T-helper 9 cell (primary cell): ENCODE measurements at regions not wholly inside any gene's neighbourhood (a gene's known extent, or its start where the extent isn't known, plus 50 kb on each side); places are given as distances from the start of the nearest gene placed in this dataset.

ENCODE experiments used
- DNase-seq: peaks from one replicate; pipeline ENCODE4 v3.0.0-alpha.2; 2020

- DNase-seq, result no peak
These were observed 299.8 kb upstream of the SALL1 start for GRCh38 chr16:51450909-51451308.

- DNase-seq, result no peak
These were observed 299.3 kb upstream of the SALL1 start for GRCh38 chr16:51450376-51450775.

GRCh38 chr16:51449441-51449840 is 298.4 kb upstream of the SALL1 start:
- no peak for DNase-seq

DNA sequence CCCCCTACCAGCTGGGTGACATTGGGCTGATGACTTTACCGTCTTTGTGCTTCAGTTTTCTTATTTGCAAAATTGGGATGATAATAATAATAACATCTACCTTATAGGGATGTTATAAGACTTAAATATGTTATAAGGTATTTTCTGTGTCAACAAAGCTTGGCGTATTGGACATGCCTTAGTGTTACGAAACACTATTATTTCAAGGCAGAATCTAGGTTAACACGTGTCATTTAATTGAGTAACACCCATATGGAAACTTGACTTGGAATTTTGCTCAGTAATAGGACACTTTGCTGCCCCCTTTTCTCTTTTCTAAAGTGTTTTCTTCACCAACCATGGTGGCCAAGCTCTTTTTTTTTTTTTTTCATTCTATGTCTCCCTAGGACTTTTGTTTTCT is 294.2 kb upstream of the SALL1 start:
- no peak for DNase-seq

GRCh38 chr16:51443934-51444333 is 292.9 kb upstream of the SALL1 start:
- no peak for DNase-seq

DNA sequence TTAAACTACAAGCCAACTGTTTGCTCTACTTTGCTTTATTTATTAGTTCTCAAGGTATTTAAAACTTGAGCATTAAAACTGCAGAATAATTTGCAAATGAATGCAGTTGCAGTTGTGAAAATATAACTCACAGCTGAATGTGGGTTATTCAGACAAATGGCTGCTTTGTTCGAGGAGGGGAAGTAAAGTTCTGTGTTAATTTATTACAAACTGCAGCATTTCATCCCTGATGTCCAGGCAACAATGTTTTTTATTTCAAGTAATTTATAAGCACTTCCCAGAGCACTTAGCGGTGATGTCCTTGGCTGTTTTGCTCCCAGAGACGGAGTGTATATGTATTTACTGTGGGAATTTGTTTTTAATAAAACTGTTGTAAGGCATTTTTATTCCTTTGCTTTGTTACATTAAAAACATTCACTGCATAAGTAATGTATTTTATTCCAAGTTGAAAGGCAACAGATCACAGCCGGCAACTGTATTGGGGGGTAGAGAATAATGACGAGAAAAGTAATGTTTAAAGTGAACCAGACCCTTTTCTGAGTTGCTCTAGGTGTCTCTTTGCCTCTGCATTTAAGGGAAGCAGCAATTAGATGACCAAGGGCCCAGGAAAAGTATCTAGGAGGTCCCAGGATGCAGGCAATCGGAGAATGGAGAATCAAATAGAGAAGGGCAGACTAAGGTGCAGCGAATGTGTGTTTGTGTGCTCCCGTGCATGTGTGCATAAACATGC is 291.2 kb upstream of the SALL1 start:
- no peak for DNase-seq

- DNase-seq, result no peak
These were observed 289.2 kb upstream of the SALL1 start for GRCh38 chr16:51440131-51440889.

GRCh38 chr16:51439271-51439670 is 288.2 kb upstream of the SALL1 start:
- no peak for DNase-seq

DNA sequence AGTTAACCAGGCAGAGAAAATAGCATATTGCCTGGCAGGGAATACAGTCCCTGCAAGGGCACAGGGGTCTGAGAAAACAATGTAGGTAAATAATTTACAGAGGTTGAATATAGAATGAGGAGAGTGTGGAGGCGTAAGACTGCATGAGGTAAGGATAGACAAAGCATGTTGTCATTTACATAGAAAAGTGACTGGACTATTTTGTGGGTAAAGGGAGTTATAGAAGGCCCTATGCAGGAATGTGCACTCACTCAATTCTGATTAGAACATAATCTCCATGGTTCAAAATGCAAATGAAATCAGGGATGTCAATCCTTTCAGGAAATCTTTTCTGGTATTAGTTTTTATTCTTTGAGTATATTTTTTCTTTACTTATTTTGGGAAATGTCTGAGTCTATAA is 285.7 kb upstream of the SALL1 start:
- no peak for DNase-seq

DNA sequence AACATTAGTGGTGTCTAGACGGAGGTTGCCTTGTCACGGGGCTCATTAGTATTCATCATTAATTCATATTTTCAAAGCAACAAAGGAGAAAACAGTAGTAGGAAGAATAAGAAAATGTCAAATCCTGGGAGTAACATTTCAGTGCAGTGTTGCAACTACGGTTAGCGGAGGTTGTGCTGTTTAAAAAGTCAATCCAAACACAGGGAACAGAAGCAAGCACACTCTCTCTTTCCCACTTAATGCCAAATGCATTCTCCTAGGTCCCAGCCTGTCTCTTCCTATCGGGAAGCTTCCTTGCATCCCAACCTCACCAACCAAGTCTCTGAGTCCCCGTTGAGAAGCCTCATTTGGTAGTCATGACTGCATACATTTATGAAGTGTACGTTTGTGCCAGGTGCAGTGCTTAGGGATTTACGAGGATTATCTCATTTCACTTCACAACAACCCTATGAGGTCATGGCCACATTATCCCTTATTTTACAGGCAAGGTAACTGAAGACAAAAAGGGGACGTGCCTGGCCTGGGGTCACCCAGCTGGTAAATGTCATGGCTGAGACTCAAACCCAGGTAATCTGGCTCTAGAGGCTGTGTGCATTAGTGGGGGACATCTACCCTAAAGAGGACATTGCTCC is 283.6 kb upstream of the SALL1 start:
- DNase-seq, result no peak

GRCh38 chr16:51433599-51433998 is 282.5 kb upstream of the SALL1 start:
- DNase-seq, result no peak

- no peak for DNase-seq
These were observed 280.6 kb upstream of the SALL1 start for GRCh38 chr16:51431517-51432241.

DNA sequence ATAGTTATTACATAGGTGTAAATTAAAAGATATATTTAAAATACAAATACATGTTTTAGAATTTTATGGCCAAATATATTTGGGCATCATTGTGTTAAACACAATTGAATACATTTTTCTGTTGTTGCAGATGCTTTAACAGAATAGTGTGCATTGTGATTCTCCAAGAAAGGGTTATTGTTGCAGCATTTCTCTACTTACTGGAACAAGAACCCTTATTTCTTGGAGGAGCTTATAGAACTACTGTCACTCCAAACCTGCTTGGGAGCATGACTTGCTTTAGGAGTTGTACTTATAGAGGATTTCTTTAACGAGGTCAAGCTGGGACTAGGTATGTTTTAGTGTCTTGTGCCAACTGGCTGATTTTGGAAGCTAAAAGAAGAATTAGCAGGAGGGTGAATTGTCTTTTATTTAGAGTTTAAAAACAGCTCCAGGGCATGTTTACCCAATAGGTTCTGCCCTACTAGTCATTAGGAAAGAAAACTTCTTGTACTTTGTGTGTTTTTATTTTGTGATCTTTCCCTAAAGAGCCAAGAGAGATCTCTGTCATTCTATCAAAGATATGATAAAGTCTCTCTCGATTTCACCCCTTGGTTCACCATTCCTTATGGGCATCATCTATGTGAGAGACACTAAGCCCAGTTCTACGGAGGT is 279.8 kb upstream of the SALL1 start:
- DNase-seq, result no peak

DNA sequence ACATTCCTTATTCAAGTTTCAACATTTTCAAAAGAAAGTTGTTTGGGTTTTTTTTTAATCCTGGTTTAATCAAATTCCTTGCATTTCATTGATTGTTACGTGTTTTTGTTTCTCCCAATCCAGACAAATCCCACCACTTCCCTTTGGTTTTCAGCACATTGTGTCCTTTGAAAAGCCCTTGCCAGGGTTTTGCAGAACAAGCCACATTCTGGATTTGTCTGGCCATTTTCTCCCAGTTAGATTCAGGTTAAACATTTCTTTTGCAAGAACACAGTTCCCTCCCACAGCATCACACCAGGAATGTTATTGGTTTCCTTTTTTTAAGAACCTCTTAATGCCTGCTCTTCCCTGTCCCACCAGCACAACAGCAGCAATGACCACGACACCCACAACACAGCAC is 278.0 kb upstream of the SALL1 start:
- DNase-seq, result no peak

DNA sequence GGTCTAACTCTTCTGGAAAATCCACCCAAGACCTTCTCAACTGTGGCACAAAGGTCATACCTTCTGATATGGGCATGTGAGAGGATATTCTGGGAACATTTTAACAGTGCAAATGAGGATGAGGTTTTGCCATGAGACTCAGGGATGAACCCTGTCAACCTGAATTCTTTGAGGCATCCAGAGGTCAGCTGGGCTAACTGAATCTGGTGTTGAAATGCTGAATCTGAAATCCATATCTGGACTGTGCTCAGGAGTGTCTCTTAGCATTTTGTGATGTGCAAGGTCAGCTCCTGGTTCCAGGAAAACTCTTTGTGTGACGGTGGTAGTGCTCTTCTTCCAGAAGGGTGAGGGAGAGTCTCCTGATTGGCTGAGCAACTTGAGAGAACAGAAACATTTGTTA is 276.0 kb upstream of the SALL1 start:
- no peak for DNase-seq

DNA sequence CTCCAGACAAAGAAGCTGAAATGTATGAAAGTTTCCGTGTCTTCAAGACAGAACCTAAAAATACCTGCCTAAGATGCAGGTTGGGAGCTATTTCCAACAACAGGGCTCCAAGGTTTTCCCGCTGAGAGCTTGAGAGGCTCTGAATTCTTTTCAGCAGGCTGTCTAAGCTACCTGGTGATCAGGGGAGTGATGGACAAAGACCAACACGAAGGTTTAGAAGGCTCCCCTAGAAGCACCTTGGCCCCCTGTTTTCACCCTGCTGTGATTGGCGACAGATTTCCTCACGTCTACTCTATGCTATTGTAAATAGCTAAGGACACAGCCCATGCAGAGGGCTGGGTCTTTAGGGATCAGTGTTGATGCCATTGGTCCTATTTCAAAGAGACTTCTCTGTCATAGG is 275.2 kb upstream of the SALL1 start:
- no peak for DNase-seq

DNA sequence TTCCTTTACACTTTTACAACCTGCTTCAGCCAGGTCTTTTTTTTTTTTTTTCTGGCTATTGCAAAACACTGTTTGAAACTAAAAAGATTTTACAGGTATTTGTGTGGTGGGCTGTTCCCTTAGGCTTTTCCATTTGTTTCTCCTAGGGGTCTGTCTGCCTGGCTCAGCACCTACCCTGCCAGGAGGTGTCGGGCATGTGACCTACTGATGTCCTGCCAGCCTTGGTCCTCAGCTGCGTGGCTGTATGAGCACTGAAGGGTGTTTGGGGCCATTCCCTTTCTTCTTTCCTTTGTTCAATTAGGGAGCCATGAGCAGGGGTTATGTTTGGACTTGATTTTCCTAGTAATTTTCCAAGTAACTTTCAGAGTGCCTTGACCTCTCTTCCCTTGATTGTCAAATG is 269.2 kb upstream of the SALL1 start:
- DNase-seq, result no peak

GRCh38 chr16:51419768-51420167 is 268.7 kb upstream of the SALL1 start:
- no peak for DNase-seq

DNA sequence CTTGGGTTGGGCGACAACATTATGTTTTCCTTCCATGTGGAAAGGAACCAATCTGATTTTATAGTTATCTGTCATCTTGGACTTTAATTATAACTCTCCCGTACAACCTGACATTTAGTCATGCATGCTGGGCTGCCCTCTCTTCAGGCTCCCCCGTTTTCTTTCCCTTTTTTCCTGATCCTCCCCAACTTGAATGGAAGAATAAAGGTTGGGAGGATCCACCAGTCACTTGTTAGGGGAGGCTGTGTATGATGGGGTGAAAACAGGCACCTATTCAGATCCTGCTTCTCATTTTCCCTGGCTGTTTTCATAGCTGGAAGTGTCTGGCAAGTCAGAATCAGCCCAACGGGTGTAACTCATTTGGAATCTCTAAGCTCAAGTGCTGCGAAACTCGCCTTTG is 267.2 kb upstream of the SALL1 start:
- DNase-seq, result no peak

GRCh38 chr16:51416926-51417325 is 265.9 kb upstream of the SALL1 start:
- DNase-seq, result no peak

DNA sequence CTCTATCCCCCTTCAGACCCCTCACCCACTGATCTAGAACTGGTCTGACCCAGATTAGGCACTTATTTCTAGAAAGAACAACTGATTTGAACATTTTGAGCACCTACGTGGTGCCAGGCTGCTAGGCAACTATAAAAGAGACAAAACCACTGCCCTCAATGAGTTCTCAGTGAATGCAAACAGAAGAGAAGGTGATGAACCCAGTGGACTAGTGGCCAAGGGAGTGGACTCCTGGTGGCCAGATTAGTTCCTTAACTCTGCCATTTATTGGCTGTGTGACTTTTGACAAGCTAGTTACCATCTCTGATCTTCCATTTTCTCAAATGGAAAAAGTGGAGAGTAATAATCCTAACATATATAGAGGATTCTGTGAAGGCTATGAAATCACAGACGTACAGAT is 259.1 kb upstream of the SALL1 start:
- no peak for DNase-seq

DNA sequence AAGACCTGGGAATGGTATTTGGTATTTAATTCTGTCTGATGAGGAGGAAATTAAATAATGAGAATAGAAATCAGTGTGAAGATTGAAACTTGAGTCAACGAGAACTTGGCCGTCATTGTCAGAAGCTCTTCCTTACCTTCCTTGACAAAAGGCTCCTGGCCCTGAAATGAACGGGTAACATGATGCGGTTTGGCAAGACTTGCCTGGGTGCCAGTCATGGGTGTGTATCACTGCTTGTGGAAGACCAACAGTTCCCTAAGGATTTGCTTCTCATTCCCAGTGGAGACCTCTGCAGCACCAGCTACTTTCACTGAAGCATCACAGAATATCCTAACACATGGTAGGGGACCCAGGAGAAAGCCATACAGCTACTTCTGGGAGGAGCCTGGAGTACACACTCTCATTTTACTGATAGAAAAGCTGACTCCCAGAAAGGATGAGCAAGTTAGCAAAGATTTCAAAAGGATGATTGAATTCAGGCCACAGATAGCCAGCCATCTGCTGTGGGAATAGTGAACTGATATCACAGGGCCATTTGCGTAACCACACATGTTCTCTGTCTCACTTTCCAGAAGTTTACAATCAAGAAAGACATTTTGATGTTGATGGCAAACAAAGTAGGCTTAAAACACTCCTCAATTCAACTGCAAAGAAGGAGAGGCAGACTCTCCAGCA is 258.1 kb upstream of the SALL1 start:
- DNase-seq, result no peak
